Neural crest cell (in vitro differentiated cells): ENCODE measurements at regions not wholly inside any gene's neighbourhood (a gene's known extent, or its start where the extent isn't known, plus 50 kb on each side); places are given as distances from the start of the nearest gene placed in this dataset.

Source experiments
- DNase-seq: peaks from one replicate; pipeline ENCODE4 v3.0.0; 2021; ENCODE audit warnings: low read depth, mixed read lengths, low spot score
- H3K27ac Mint-ChIP-seq: one replicate; pipeline ENCODE4 v1.8.0; 2021; ENCODE audit warnings: mild to moderate bottlenecking, mixed read lengths; ENCODE audit not compliant: unreplicated experiment
- H3K27me3 Mint-ChIP-seq: 2 replicates; pipeline ENCODE4 v1.8.0; 2021; ENCODE audit warnings: low read depth, mild to moderate bottlenecking, mixed read lengths
- H3K36me3 Mint-ChIP-seq: 2 replicates; pipeline ENCODE4 v1.8.0; 2021; ENCODE audit warnings: low read depth, mild to moderate bottlenecking, mixed read lengths
- H3K4me1 Mint-ChIP-seq: 2 replicates; pipeline ENCODE4 v1.8.0; 2021; ENCODE audit warnings: mixed read lengths
- H3K4me3 Mint-ChIP-seq: one replicate; pipeline ENCODE4 v1.8.0; 2021; ENCODE audit warnings: mild to moderate bottlenecking, mixed read lengths
- H3K9me3 Mint-ChIP-seq: 2 replicates; pipeline ENCODE4 v1.8.0; 2021; ENCODE audit warnings: mixed read lengths
- CTCF ChIP-seq: fragments of 200-600 bp; sonication (generic); conservative IDR thresholded peaks from 2 replicates; pipeline ENCODE4 v1.5.0; 2021; ENCODE audit warnings: antibody characterized with exemption, mild to moderate bottlenecking

GRCh38 chr5:56683733-56684132, 131.6 kb upstream of the MAP3K1 start:
- no peak for DNase-seq
- no peaks in the 10 kb centered on the region for H3K9me3 Mint-ChIP-seq
- H3K36me3 Mint-ChIP-seq = no peaks in the 10 kb centered on the region
- H3K27ac Mint-ChIP-seq = no peak overlapping the region
- H3K4me3 Mint-ChIP-seq = no peak overlapping the region
- H3K4me1 Mint-ChIP-seq = peaks cover 8% of the 10 kb centered on the region
- TF ChIP-seq CTCF = no peak
- H3K27me3 Mint-ChIP-seq = no peaks in the 10 kb centered on the region

- no peak overlapping the region for H3K4me3 Mint-ChIP-seq
- H3K27ac Mint-ChIP-seq = no peak overlapping the region
- H3K9me3 Mint-ChIP-seq = no peaks in the 10 kb centered on the region
- no peak for TF ChIP-seq CTCF
- DNase-seq = no peak
- no peaks in the 10 kb centered on the region for H3K36me3 Mint-ChIP-seq
- no peaks in the 10 kb centered on the region for H3K27me3 Mint-ChIP-seq
- H3K4me1 Mint-ChIP-seq = peaks cover 8% of the 10 kb centered on the region
Measured at GRCh38 chr5:56683281-56683680, 132.1 kb upstream of the MAP3K1 start.

GRCh38 chr5:56681346-56681745, 134.0 kb upstream of the MAP3K1 start:
- DNase-seq = no peak
- no peaks in the 10 kb centered on the region for H3K27me3 Mint-ChIP-seq
- H3K36me3 Mint-ChIP-seq = no peaks in the 10 kb centered on the region
- peaks cover 9% of the 10 kb centered on the region for H3K4me1 Mint-ChIP-seq
- H3K9me3 Mint-ChIP-seq = peaks cover 3% of the 10 kb centered on the region
- no peak overlapping the region for H3K27ac Mint-ChIP-seq
- no peak overlapping the region for H3K4me3 Mint-ChIP-seq
- no peak for TF ChIP-seq CTCF

GRCh38 chr5:56680731-56681130, 134.6 kb upstream of the MAP3K1 start:
- TF ChIP-seq CTCF = no peak

GRCh38 chr5:56677690-56678305, 137.6 kb upstream of the MAP3K1 start:
- peaks cover 13% of the 10 kb centered on the region for H3K9me3 Mint-ChIP-seq
- H3K36me3 Mint-ChIP-seq = no peaks in the 10 kb centered on the region
- H3K4me3 Mint-ChIP-seq = no peak overlapping the region
- H3K27ac Mint-ChIP-seq = no peak overlapping the region
- TF ChIP-seq CTCF = no peak
- H3K4me1 Mint-ChIP-seq = peaks cover 16% of the 10 kb centered on the region
- no peaks in the 10 kb centered on the region for H3K27me3 Mint-ChIP-seq
- DNase-seq = no peak

More at GRCh38 chr5:56680731-56681130, 134.6 kb upstream of the MAP3K1 start:
- DNase-seq = no peak
- H3K36me3 Mint-ChIP-seq = no peaks in the 10 kb centered on the region
- H3K27me3 Mint-ChIP-seq = no peaks in the 10 kb centered on the region
- H3K4me3 Mint-ChIP-seq = no peak overlapping the region
- H3K9me3 Mint-ChIP-seq = peaks cover 6% of the 10 kb centered on the region
- peaks cover 15% of the 10 kb centered on the region for H3K4me1 Mint-ChIP-seq
- no peak overlapping the region for H3K27ac Mint-ChIP-seq
